ENCODE measurements at regions not wholly inside any gene's neighbourhood (a gene's known extent, or its start where the extent isn't known, plus 50 kb on each side); places are given as distances from the start of the nearest gene placed in this dataset.

DNA sequence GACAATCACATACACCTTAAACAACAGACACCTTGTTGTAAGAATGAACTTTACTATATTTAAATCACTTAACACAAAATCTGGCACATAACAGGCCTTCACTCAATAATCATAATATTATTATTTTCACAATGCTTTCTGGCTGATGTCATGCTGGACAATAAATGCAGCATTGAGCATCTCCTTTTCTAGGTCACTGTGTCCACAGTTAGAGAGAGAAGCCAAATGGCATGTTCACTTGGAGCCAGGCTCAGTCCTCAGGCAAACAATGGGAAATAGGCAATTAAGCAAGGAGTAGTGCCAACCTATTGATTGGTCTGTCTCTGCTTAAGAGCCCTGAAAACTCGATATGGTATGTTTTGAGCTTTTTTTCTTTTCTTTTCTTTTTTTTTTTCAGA, 50.6 kb upstream of the KLF4 start:
- no peaks in the 10 kb centered on the region for H3K27me3 Mint-ChIP-seq (ENCODE audit: low read depth, poor library complexity)
- H3K36me3 Mint-ChIP-seq (ENCODE audit: low read depth) = no peaks in the 10 kb centered on the region
- no peak for DNase-seq
- H3K4me3 Mint-ChIP-seq = no peak overlapping the region
- peaks cover 17% of the 10 kb centered on the region for H3K4me1 Mint-ChIP-seq
- H3K27ac Mint-ChIP-seq = no peak overlapping the region
- H3K9me3 Mint-ChIP-seq = no peaks in the 10 kb centered on the region
- TF ChIP-seq, protein P1, sequence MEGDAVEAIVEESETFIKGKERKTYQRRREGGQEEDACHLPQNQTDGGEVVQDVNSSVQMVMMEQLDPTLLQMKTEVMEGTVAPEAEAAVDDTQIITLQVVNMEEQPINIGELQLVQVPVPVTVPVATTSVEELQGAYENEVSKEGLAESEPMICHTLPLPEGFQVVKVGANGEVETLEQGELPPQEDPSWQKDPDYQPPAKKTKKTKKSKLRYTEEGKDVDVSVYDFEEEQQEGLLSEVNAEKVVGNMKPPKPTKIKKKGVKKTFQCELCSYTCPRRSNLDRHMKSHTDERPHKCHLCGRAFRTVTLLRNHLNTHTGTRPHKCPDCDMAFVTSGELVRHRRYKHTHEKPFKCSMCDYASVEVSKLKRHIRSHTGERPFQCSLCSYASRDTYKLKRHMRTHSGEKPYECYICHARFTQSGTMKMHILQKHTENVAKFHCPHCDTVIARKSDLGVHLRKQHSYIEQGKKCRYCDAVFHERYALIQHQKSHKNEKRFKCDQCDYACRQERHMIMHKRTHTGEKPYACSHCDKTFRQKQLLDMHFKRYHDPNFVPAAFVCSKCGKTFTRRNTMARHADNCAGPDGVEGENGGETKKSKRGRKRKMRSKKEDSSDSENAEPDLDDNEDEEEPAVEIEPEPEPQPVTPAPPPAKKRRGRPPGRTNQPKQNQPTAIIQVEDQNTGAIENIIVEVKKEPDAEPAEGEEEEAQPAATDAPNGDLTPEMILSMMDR (IDR thresholded peaks at IDR 0.05) = no peak

DNA sequence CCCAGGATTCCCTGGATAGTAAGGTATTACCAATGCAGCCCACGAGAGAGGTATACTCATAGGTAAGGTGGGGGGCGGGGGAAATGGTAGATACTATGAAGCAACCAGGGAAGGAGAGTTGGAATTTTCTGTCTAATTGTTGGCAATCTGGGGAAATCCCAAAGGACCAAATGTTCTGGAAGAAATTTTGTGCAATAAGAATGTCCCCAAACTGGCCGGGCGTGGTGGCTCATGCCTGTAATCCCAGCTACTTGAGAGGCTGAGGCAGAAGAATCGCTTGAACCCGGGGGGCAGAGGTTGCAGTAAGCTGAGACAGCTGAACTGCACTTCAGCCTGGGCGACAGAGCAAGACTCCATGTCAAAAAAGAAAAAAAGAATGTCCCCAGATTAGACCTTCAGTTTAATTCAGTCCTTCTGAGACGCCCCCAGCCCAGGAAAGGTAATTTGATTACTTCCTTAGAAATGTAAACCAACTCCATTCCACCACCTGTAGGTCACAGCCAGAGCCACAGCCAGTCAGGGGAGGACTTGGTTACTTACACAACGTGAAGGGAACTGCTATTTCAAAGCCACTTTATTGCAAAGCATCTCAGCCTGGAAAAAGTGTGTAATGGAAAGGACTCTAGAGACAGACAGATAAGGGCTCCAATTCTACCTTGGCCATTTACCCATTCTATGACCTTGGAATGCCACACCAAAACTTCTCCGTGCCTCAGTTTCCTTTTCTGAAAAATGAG, 50.0 kb upstream of the KLF4 start:
- Mint-ChIP-seq H3K27me3 (ENCODE audit: low read depth, poor library complexity) (no peaks in the 10 kb centered on the region), H3K4me1 (peaks cover 17% of the 10 kb centered on the region), H3K4me3 (no peak overlapping the region), H3K9me3 (no peaks in the 10 kb centered on the region), H3K27ac (no peak overlapping the region), H3K36me3 (ENCODE audit: low read depth) (no peaks in the 10 kb centered on the region)
- TF ChIP-seq, protein P1 (IDR thresholded peaks at IDR 0.05) = no peak
- no peak for DNase-seq

All from nephron progenitor cell (in vitro differentiated cells).